HEK293T (cell line): ENCODE measurements at regions not wholly inside any gene's neighbourhood (a gene's known extent, or its start where the extent isn't known, plus 50 kb on each side); places are given as distances from the start of the nearest gene placed in this dataset.

Experiments used
- ARNT ChIP-seq: fragments of 450-650 bp; IDR thresholded peaks from 2 replicates; pipeline ENCODE4 v1.6.1; 2017; ENCODE audit warnings: mild to moderate bottlenecking
- BHLHE40 ChIP-seq: fragments of 450-650 bp; IDR thresholded peaks from 2 replicates; pipeline ENCODE4 v1.6.1; 2016; ENCODE audit warnings: mild to moderate bottlenecking, moderate library complexity, borderline replicate concordance
- ELF4 ChIP-seq: fragments of 450-650 bp; IDR thresholded peaks from 2 replicates; pipeline ENCODE4 v1.6.1; 2017; ENCODE audit warnings: antibody characterized with exemption
- FOXK2 ChIP-seq: fragments of 450-650 bp; IDR thresholded peaks from 2 replicates; pipeline ENCODE4 v1.6.1; 2016; ENCODE audit warnings: mild to moderate bottlenecking
- SP1 ChIP-seq: fragments of 450-650 bp; IDR thresholded peaks from 2 replicates; pipeline ENCODE4 v1.6.1; 2017
- SUZ12 ChIP-seq: fragments of 450-650 bp; IDR thresholded peaks from 2 replicates; pipeline ENCODE4 v1.6.1; 2016; ENCODE audit warnings: mild to moderate bottlenecking

DNA sequence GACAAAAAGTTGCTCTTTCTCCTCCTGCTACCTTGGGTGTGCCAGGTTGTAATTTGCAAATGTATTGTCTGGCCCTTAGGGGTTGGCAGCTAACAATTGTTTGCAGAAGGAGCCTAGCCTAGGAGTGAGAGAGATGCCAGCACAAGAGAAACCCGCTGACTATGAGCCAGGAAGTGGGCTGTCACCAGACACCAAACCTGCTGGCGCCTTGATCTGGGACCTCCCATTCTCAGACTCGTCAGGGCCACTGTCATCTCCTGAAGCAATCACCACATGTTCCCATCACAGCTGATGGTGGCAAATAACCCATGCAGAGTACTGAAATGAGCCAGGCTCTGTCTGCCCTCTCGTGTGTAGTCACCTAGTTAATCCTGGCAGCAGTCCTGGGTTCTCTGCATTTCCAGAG lies 406.4 kb upstream of the NPAP1 start:
- TF ChIP-seq ARNT = no peak
- TF ChIP-seq FOXK2 = no peak
- no peak for TF ChIP-seq SUZ12
- TF ChIP-seq BHLHE40 = no peak
- no peak for TF ChIP-seq ELF4
- TF ChIP-seq SP1 = no peak
